HL-60 (cell line): ENCODE measurements at regions not wholly inside any gene's neighbourhood (a gene's known extent, or its start where the extent isn't known, plus 50 kb on each side); places are given as distances from the start of the nearest gene placed in this dataset.

Experiments
- POLR2AphosphoS5 ChIP-seq: IDR thresholded peaks from 2 replicates; pipeline ENCODE4 v1.6.1; 2012; ENCODE audit warnings: low read depth
- TF ChIP-seq, protein P1 (sequence below): IDR thresholded peaks from one replicate; pipeline ENCODE4 v1.5.1; 2011; ENCODE audit warnings: low read length, control low read depth, inconsistent platforms; ENCODE audit not compliant: insufficient read depth

- TF ChIP-seq, protein P1, sequence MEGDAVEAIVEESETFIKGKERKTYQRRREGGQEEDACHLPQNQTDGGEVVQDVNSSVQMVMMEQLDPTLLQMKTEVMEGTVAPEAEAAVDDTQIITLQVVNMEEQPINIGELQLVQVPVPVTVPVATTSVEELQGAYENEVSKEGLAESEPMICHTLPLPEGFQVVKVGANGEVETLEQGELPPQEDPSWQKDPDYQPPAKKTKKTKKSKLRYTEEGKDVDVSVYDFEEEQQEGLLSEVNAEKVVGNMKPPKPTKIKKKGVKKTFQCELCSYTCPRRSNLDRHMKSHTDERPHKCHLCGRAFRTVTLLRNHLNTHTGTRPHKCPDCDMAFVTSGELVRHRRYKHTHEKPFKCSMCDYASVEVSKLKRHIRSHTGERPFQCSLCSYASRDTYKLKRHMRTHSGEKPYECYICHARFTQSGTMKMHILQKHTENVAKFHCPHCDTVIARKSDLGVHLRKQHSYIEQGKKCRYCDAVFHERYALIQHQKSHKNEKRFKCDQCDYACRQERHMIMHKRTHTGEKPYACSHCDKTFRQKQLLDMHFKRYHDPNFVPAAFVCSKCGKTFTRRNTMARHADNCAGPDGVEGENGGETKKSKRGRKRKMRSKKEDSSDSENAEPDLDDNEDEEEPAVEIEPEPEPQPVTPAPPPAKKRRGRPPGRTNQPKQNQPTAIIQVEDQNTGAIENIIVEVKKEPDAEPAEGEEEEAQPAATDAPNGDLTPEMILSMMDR = no peak
- TF ChIP-seq POLR2AphosphoS5 = no peak
Measured at GRCh38 chr4:111535792-111536191, 609.5 kb upstream of the FAM241A start.
